Endothelial cell of umbilical vein (primary cell): ENCODE measurements at regions not wholly inside any gene's neighbourhood (a gene's known extent, or its start where the extent isn't known, plus 50 kb on each side); places are given as distances from the start of the nearest gene placed in this dataset.
"Not testable (repeated sequence)": the region's sequence is repeated elsewhere in the genome, so short reads cannot be mapped to it uniquely, and the experiment has no call there.

Source experiments
- BruUV-seq: library from RNA; stranded (reverse); fragments of 400-500 nt; replicated peaks from 2 replicates; lab custom pipeline; 2021; lab: Mats Ljungman, UMichigan
- CTCF ChIA-PET: fragments of 300-600, 350-600 bp; sonication (Branson Sonifier 250); formaldehyde crosslinking; loops from one replicate; lab custom pipeline; 2021; ENCODE audit warnings: antibody characterized with exemption, inconsistent platforms; lab: Charles Lee
- POLR2A ChIA-PET: fragments of 300-600, 350-600 bp; sonication (Branson Sonifier 250); formaldehyde crosslinking; loops from one replicate; lab custom pipeline; 2021; ENCODE audit warnings: antibody characterized with exemption, inconsistent platforms; lab: Charles Lee
- DNase-seq: peaks from one replicate; pipeline ENCODE4 v3.0.0-alpha.2; 2011; ENCODE audit warnings: low read depth, low spot score
- FAIRE-seq: peaks from 2 replicates; lab custom pipeline; 2011; peaks lifted over from hg19 to GRCh38; lab: Jason Lieb, UNC
- H2AFZ ChIP-seq: 2 replicates; pipeline ENCODE4 v1.6.0; 2012; ENCODE audit warnings: low read depth, low read length, control low read depth, inconsistent platforms
- H3K27ac ChIP-seq: 2 replicates; pipeline ENCODE4 v1.5.1; 2011; ENCODE audit warnings: low read depth, mild to moderate bottlenecking, control low read depth, low read length, moderate library complexity; ENCODE audit not compliant: insufficient read depth
- H3K27me3 ChIP-seq, 2 experiments: 2 replicates each; pipeline versions ENCODE4 v1.6.0 to v1.6.1; 2011; ENCODE audit warnings: low read length in 2 of 2, mixed read lengths in 1 of 2; ENCODE audit not compliant: control insufficient read depth in 2 of 2, insufficient read depth in 2 of 2
- H3K36me3 ChIP-seq, 2 experiments: 2 replicates in 1 of 2; 3 replicates in 1 of 2; pipeline ENCODE4 v1.5.1; 2011; ENCODE audit warnings: low read length in 2 of 2, mild to moderate bottlenecking in 1 of 2, moderate library complexity in 1 of 2; ENCODE audit not compliant: control insufficient read depth in 2 of 2, insufficient read depth in 2 of 2; ENCODE audit errors: extremely low read depth in 1 of 2
- H3K4me1 ChIP-seq: 3 replicates; pipeline ENCODE4 v1.5.1; 2011; ENCODE audit warnings: mild to moderate bottlenecking, low read length; ENCODE audit not compliant: control insufficient read depth, insufficient read depth; ENCODE audit errors: extremely low read depth
- H3K4me2 ChIP-seq: 2 replicates; pipeline ENCODE4 v1.6.1; 2011; ENCODE audit warnings: low read length, control low read depth, mixed read lengths; ENCODE audit not compliant: insufficient read depth
- H3K4me3 ChIP-seq, 3 experiments: fragments of 200-600 bp in 1 of 3; sonication (generic), shearing (Covaris generic) in 1 of 3; replicated peaks in 1 of 3; 2 replicates each; pipeline ENCODE4 v1.5.1; 2011 to 2016; ENCODE audit warnings: control low read depth in 3 of 3, low read length in 3 of 3, mild to moderate bottlenecking in 2 of 3, inconsistent platforms in 1 of 3, low read depth in 1 of 3, moderate library complexity in 1 of 3; ENCODE audit not compliant: insufficient read depth in 1 of 3
- H3K79me2 ChIP-seq: 2 replicates; pipeline ENCODE4 v1.6.0; 2012; ENCODE audit warnings: low read length, inconsistent platforms; ENCODE audit not compliant: control insufficient read depth, insufficient read depth
- H3K9ac ChIP-seq: replicated peaks from 2 replicates; pipeline ENCODE3; 2011; ENCODE audit warnings: low read length, control low read depth; ENCODE audit not compliant: insufficient read depth; ENCODE audit errors: extremely low read depth
- H3K9me1 ChIP-seq: replicated peaks from 3 replicates; pipeline ENCODE4 v1.6.0; 2011; ENCODE audit warnings: mild to moderate bottlenecking, low read length; ENCODE audit not compliant: control insufficient read depth, insufficient read depth; ENCODE audit errors: extremely low read depth
- H3K9me3 ChIP-seq: replicated peaks from 2 replicates; pipeline ENCODE4 v1.5.1; 2012; ENCODE audit warnings: low read length, inconsistent platforms; ENCODE audit not compliant: control insufficient read depth, insufficient read depth
- H4K20me1 ChIP-seq: replicated peaks from 2 replicates; pipeline ENCODE3; 2011; ENCODE audit warnings: mild to moderate bottlenecking, low read length; ENCODE audit not compliant: control insufficient read depth, insufficient read depth; ENCODE audit errors: extremely low read depth
- CTCF ChIP-seq, 2 donors: IDR thresholded peaks; 1 replicate in 1 of 2; 2 replicates in 1 of 2; pipeline ENCODE4 v1.5.1; 2011; ENCODE audit warnings: low read length in 2 of 2, mild to moderate bottlenecking in 2 of 2, moderate library complexity in 2 of 2, control low read depth in 1 of 2, inconsistent platforms in 1 of 2, low read depth in 1 of 2; ENCODE audit not compliant: insufficient read depth in 1 of 2; ENCODE audit errors: extremely low read depth in 1 of 2
- EZH2 ChIP-seq: IDR thresholded peaks from 2 replicates; pipeline ENCODE4 v1.6.1; 2012; ENCODE audit warnings: borderline replicate concordance, low read depth, mild to moderate bottlenecking, moderate library complexity, low read length, inconsistent platforms; ENCODE audit not compliant: severe bottlenecking
- FOS ChIP-seq: IDR thresholded peaks from 2 replicates; pipeline ENCODE4 v1.6.1; 2011; ENCODE audit warnings: mild to moderate bottlenecking, low read length, moderate library complexity, borderline replicate concordance; ENCODE audit not compliant: insufficient read depth
- GATA2 ChIP-seq: IDR thresholded peaks from 2 replicates; pipeline ENCODE4 v1.7.0; 2011; ENCODE audit warnings: low read depth, mild to moderate bottlenecking, moderate library complexity, mixed read lengths, low read length; ENCODE audit not compliant: insufficient read length, insufficient read depth
- JUN ChIP-seq: IDR thresholded peaks from 2 replicates; pipeline ENCODE4 v1.6.1; 2011; ENCODE audit warnings: borderline replicate concordance, low read depth; ENCODE audit not compliant: insufficient read length, insufficient read depth
- MYC ChIP-seq: IDR thresholded peaks from one replicate; pipeline ENCODE4 v1.6.1; 2011; ENCODE audit warnings: mild to moderate bottlenecking, low read depth, low read length
- POLR2A ChIP-seq: IDR thresholded peaks from 2 replicates; pipeline ENCODE4 v1.6.1; 2012; ENCODE audit warnings: low read depth, mild to moderate bottlenecking, control low read depth, low read length
- POLR2AphosphoS5 ChIP-seq: IDR thresholded peaks from 2 replicates; pipeline ENCODE4 v1.6.1; 2012; ENCODE audit warnings: low read depth, mild to moderate bottlenecking, control low read depth, low read length, moderate library complexity; ENCODE audit not compliant: insufficient read depth
- dilution Hi-C: fragments of 300-500 bp; cut with MboI; formaldehyde crosslinking; loops from one replicate; pipeline ENCODE4 v1.15.0; 2019; ENCODE audit warnings: low sequenced_read_pairs; ENCODE audit not compliant: extremely low pct_ligation_motif_present
- intact Hi-C: fragments of 100-400 bp; cut with micrococcal nuclease; formaldehyde crosslinking; loops from one replicate; pipeline ENCODE4 v1.10.0; 2022
- TF ChIP-seq, protein P1 (sequence below): IDR thresholded peaks from 2 replicates; pipeline ENCODE4 v1.6.1; 2011; ENCODE audit not compliant: insufficient read depth, insufficient read length

DNA sequence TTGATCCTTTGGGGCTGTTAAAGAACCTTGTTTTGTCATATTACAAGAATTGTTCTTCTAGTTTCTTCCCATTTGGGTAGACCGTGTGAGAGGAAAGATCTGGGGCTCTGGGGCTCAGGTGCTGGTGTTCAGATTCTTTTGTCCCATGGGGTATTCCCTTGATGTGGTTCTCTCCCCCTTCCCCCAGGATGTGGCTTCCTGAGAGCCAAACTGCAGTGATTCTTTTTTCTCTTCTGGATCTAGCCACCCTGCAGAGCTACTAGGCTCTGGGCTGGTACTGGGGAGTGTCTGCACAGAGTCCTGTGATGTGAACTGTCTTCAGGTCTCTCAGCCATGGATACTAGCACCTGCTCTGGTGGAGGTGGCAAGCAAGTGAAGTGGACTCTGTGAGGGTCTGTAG lies 480.5 kb upstream of the MAN1A1 start:
- dilution Hi-C loops (no loop called here), intact Hi-C loops (no loop called here)
- Histone ChIP-seq H3K4me3 (no peak overlapping the region), H3K27ac (no peak overlapping the region), H3K4me2 (no peak overlapping the region), H4K20me1 (no peaks in the 10 kb centered on the region), H2AFZ (no peak overlapping the region), H3K79me2 (no peaks in the 10 kb centered on the region), H3K36me3 (no peaks in the 10 kb centered on the region), H3K27me3 (no peaks in the 10 kb centered on the region), H3K4me1 (no peaks in the 10 kb centered on the region), H3K9me1 (no peaks in the 10 kb centered on the region), H3K9ac (no peak overlapping the region), H3K9me3 (no peaks in the 10 kb centered on the region)
- no peak for TF ChIP-seq EZH2
- no peak for TF ChIP-seq JUN
- TF ChIP-seq FOS: no peak
- no peak for TF ChIP-seq MYC
- TF ChIP-seq, protein P1, sequence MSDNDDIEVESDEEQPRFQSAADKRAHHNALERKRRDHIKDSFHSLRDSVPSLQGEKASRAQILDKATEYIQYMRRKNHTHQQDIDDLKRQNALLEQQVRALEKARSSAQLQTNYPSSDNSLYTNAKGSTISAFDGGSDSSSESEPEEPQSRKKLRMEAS: no peak
- no peak for TF ChIP-seq CTCF (IDR thresholded peaks at IDR 0.05; ENCODE audit: extremely low read depth in 1 of 2, insufficient read depth in 1 of 2, low read depth in 1 of 2, low read length in 2 of 2)
- no peak for TF ChIP-seq GATA2
- TF ChIP-seq POLR2A: no peak
- TF ChIP-seq POLR2AphosphoS5: no peak
- CTCF ChIA-PET: no interaction called here
- no peak for DNase-seq
- BruUV-seq: no TSS peak
- FAIRE-seq: no peak
- POLR2A ChIA-PET: no interaction called here

GRCh38 chr6:119829499-119829898 lies 479.9 kb upstream of the MAN1A1 start:
- H4K20me1 ChIP-seq, dilution Hi-C loops, H3K79me2 ChIP-seq, H3K9me3 ChIP-seq, H3K36me3 ChIP-seq, H3K9ac ChIP-seq, H3K27me3 ChIP-seq, BruUV-seq, H3K4me2 ChIP-seq, FAIRE-seq, H2AFZ ChIP-seq, DNase-seq, CTCF ChIA-PET, H3K4me3 ChIP-seq, POLR2A ChIA-PET, H3K4me1 ChIP-seq, intact Hi-C loops, H3K27ac ChIP-seq, H3K9me1 ChIP-seq: not testable (repeated sequence)
